ENCODE measurements at regions not wholly inside any gene's neighbourhood (a gene's known extent, or its start where the extent isn't known, plus 50 kb on each side); places are given as distances from the start of the nearest gene placed in this dataset.
A peak's percentile ranks its signal among the peaks of the same experiment; 100 is the strongest.

DNA sequence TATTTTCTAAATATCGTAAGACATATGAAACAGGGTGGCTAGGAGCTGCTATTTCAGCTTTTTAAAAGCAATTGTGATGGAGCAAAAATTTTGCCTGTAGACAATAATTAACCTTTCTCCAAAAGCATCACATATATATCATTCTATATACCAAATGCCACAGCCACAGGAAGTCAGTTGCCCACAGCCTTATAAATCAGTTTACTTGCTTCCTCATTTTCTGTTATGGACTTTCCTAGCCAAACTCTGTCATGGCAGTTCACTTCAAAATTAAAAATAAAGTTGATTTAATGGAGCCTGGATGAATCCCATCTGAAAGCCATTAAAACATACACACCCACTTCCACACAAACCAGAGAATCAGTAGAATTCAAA, 93.4 kb upstream of the NHSL1 start (continued):
- TF ChIP-seq ZNF687 (IDR thresholded peaks at IDR 0.05) (no peak), ZNF24 (IDR thresholded peaks at IDR 0.05) (peak; percentile 70), RUNX3 (IDR thresholded peaks at IDR 0.05; ENCODE audit: low read length) (peak; percentile 75), CREM (IDR thresholded peaks at IDR 0.05; ENCODE audit: low read depth) (no peak), MEF2B (IDR thresholded peaks at IDR 0.05; ENCODE audit: partially characterized antibody, poor library complexity, severe bottlenecking) (no peak), BCL11A (IDR thresholded peaks at IDR 0.05; ENCODE audit: low read depth, low read length) (peak; percentile 68), NR2F1 (conservative IDR thresholded peaks at IDR 0.05) (0 out of 2 replicates have a peak, but pooled peaks have one; percentile 30), EED (IDR thresholded peaks at IDR 0.05; ENCODE audit: low read depth) (no peak), NR2C2 (IDR thresholded peaks at IDR 0.05; ENCODE audit: borderline replicate concordance, control insufficient read depth, insufficient read length, low read depth) (no peak), PAX8 (IDR thresholded peaks at IDR 0.05) (no peak), ATF2 (IDR thresholded peaks at IDR 0.05; ENCODE audit: low read length) (no peak; the same call in 1 of the 2 replicates), FOXK2 (IDR thresholded peaks at IDR 0.05) (no peak), TCF7 (IDR thresholded peaks at IDR 0.05; ENCODE audit: borderline replicate concordance) (no peak; the same call in 1 of the 2 replicates), TBL1XR1 (IDR thresholded peaks at IDR 0.05; ENCODE audit: low read depth, low read length) (no peak), BMI1 (IDR thresholded peaks at IDR 0.05; ENCODE audit: borderline replicate concordance) (no peak; the same call in 1 of the 2 replicates), MYB (IDR thresholded peaks at IDR 0.05; ENCODE audit: borderline replicate concordance, low read depth, low read length) (no peak), MTA3 (IDR thresholded peaks at IDR 0.05; ENCODE audit: borderline replicate concordance, low read length) (no peak), SUPT20H (IDR thresholded peaks at IDR 0.05; ENCODE audit: borderline replicate concordance, control insufficient read depth, low read depth, low read length) (no peak), SKIL (IDR thresholded peaks at IDR 0.05; ENCODE audit: low read depth, poor library complexity, severe bottlenecking) (no peak)
- TF ChIP-seq, protein P1, sequence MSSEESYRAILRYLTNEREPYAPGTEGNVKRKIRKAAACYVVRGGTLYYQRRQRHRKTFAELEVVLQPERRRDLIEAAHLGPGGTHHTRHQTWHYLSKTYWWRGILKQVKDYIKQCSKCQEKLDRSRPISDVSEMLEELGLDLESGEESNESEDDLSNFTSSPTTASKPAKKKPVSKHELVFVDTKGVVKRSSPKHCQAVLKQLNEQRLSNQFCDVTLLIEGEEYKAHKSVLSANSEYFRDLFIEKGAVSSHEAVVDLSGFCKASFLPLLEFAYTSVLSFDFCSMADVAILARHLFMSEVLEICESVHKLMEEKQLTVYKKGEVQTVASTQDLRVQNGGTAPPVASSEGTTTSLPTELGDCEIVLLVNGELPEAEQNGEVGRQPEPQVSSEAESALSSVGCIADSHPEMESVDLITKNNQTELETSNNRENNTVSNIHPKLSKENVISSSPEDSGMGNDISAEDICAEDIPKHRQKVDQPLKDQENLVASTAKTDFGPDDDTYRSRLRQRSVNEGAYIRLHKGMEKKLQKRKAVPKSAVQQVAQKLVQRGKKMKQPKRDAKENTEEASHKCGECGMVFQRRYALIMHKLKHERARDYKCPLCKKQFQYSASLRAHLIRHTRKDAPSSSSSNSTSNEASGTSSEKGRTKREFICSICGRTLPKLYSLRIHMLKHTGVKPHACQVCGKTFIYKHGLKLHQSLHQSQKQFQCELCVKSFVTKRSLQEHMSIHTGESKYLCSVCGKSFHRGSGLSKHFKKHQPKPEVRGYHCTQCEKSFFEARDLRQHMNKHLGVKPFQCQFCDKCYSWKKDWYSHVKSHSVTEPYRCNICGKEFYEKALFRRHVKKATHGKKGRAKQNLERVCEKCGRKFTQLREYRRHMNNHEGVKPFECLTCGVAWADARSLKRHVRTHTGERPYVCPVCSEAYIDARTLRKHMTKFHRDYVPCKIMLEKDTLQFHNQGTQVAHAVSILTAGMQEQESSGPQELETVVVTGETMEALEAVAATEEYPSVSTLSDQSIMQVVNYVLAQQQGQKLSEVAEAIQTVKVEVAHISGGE (CRISPR knock-in tag; IDR thresholded peaks at IDR 0.05): no peak

Data from GM12878 (cell line).